Activated B cell treated with CpG ODN at 0.5 μM for 24 hours (primary cell): ENCODE measurements at regions not wholly inside any gene's neighbourhood (a gene's known extent, or its start where the extent isn't known, plus 50 kb on each side); places are given as distances from the start of the nearest gene placed in this dataset.

ENCODE experiments used
- ATAC-seq: fragments of 200-7000 bp; cut with Tn5 transposase; one replicate; pipeline ENCODE4 v1.10.0; 2021; ENCODE audit warnings: low read depth, mild to moderate bottlenecking, moderate library complexity
- CTCF ChIA-PET: fragments of 350-600 bp; sonication (Branson Sonifier 250); formaldehyde crosslinking; loops from one replicate; lab custom pipeline; 2021; ENCODE audit warnings: antibody characterized with exemption; lab: Charles Lee
- POLR2A ChIA-PET: fragments of 350-600 bp; sonication (Branson Sonifier 250); formaldehyde crosslinking; loops from one replicate; lab custom pipeline; 2021; ENCODE audit warnings: antibody characterized with exemption; lab: Charles Lee
- DNase-seq: peaks from one replicate; pipeline ENCODE4 v3.0.0; 2022
- H3K27ac Mint-ChIP-seq: one replicate; pipeline ENCODE4 v1.8.0; 2020; ENCODE audit warnings: mixed read lengths
- H3K27me3 Mint-ChIP-seq: one replicate; pipeline ENCODE4 v1.8.0; 2021; ENCODE audit warnings: mixed read lengths
- H3K36me3 Mint-ChIP-seq: one replicate; pipeline ENCODE4 v1.8.0; 2021; ENCODE audit warnings: low read depth, mixed read lengths
- H3K4me1 Mint-ChIP-seq: one replicate; pipeline ENCODE4 v1.8.0; 2021; ENCODE audit warnings: mixed read lengths
- H3K4me3 Mint-ChIP-seq: one replicate; pipeline ENCODE4 v1.8.0; 2020; ENCODE audit warnings: mild to moderate bottlenecking, mixed read lengths
- H3K9me3 Mint-ChIP-seq: one replicate; pipeline ENCODE4 v1.8.0; 2020; ENCODE audit warnings: mixed read lengths
- CTCF ChIP-seq: fragments of 200-600 bp; IDR thresholded peaks from one replicate; pipeline ENCODE4 v1.8.0; 2022; ENCODE audit warnings: antibody characterized with exemption, mild to moderate bottlenecking
- intact Hi-C: fragments of 100-400 bp; cut with micrococcal nuclease; formaldehyde crosslinking; loops from one replicate; pipeline ENCODE4 v1.15.1; 2024

GRCh38 chr3:20904671-20905070 lies 718.7 kb upstream of the SGO1 start:
- no peak overlapping the region for H3K4me3 Mint-ChIP-seq
- no peak overlapping the region for H3K27ac Mint-ChIP-seq
- H3K4me1 Mint-ChIP-seq = no peaks in the 10 kb centered on the region
- no peak for TF ChIP-seq CTCF
- no peak for DNase-seq
- intact Hi-C loops = no loop called here
- H3K36me3 Mint-ChIP-seq = no peaks in the 10 kb centered on the region
- POLR2A ChIA-PET = no interaction called here
- no peak for ATAC-seq
- CTCF ChIA-PET = no interaction called here
- H3K9me3 Mint-ChIP-seq = peaks cover 12% of the 10 kb centered on the region
- H3K27me3 Mint-ChIP-seq = no peaks in the 10 kb centered on the region

GRCh38 chr3:20898962-20899361 lies 713.0 kb upstream of the SGO1 start:
- Mint-ChIP-seq H3K27me3 (no peaks in the 10 kb centered on the region), H3K9me3 (peaks cover 20% of the 10 kb centered on the region), H3K4me3 (no peak overlapping the region), H3K27ac (no peak overlapping the region), H3K4me1 (no peaks in the 10 kb centered on the region), H3K36me3 (no peaks in the 10 kb centered on the region)
- TF ChIP-seq CTCF = no peak
- ChIA-PET CTCF (no interaction called here), POLR2A (no interaction called here)
- intact Hi-C loops = no loop called here
- DNase-seq (no peak), ATAC-seq (no peak)

- POLR2A ChIA-PET = no interaction called here
- Mint-ChIP-seq H3K36me3 (no peaks in the 10 kb centered on the region), H3K4me3 (no peak overlapping the region), H3K27ac (no peak overlapping the region), H3K9me3 (peaks cover 2% of the 10 kb centered on the region), H3K27me3 (no peaks in the 10 kb centered on the region), H3K4me1 (no peaks in the 10 kb centered on the region)
- DNase-seq (no peak), ATAC-seq (no peak)
- no peak for TF ChIP-seq CTCF
- CTCF ChIA-PET = no interaction called here
- intact Hi-C loops = no loop called here
Observed at GRCh38 chr3:20890111-20890519, 704.1 kb upstream of the SGO1 start.

- no peaks in the 10 kb centered on the region for H3K4me1 Mint-ChIP-seq
- DNase-seq = no peak
- H3K27ac Mint-ChIP-seq = no peak overlapping the region
- no peak for TF ChIP-seq CTCF
- POLR2A ChIA-PET = no interaction called here
- H3K36me3 Mint-ChIP-seq = no peaks in the 10 kb centered on the region
- no peaks in the 10 kb centered on the region for H3K27me3 Mint-ChIP-seq
- ATAC-seq = no peak
- peaks cover 5% of the 10 kb centered on the region for H3K9me3 Mint-ChIP-seq
- intact Hi-C loops = no loop called here
- H3K4me3 Mint-ChIP-seq = no peak overlapping the region
- CTCF ChIA-PET = no interaction called here
Observed at GRCh38 chr3:20878691-20879090, 692.7 kb upstream of the SGO1 start.

- no peak for TF ChIP-seq CTCF
- no peak for ATAC-seq
- no peak for DNase-seq
- peaks cover 15% of the 10 kb centered on the region for H3K9me3 Mint-ChIP-seq
- intact Hi-C loops = no loop called here
- ChIA-PET POLR2A (no interaction called here), CTCF (no interaction called here)
- H3K4me3 Mint-ChIP-seq = no peak overlapping the region
- H3K36me3 Mint-ChIP-seq = no peaks in the 10 kb centered on the region
- H3K27ac Mint-ChIP-seq = no peak overlapping the region
- no peaks in the 10 kb centered on the region for H3K4me1 Mint-ChIP-seq
- H3K27me3 Mint-ChIP-seq = no peaks in the 10 kb centered on the region
Observed at GRCh38 chr3:20873235-20873634, 687.2 kb upstream of the SGO1 start.
